Fibroblast of upper back skin (primary cell): ENCODE measurements at regions not wholly inside any gene's neighbourhood (a gene's known extent, or its start where the extent isn't known, plus 50 kb on each side); places are given as distances from the start of the nearest gene placed in this dataset.
"Not testable (repeated sequence)": the region's sequence is repeated elsewhere in the genome, so short reads cannot be mapped to it uniquely, and the experiment has no call there.

Source experiments
- DNase-seq: peaks from one replicate; pipeline ENCODE4 v3.0.0-alpha.2; 2013

GRCh38 chr6:158920311-158920905 is 79.6 kb downstream of the RSPH3 start:
- DNase-seq, result no peak

- DNase-seq, result no peak
Observed at GRCh38 chr6:158919865-158920264, 80.1 kb downstream of the RSPH3 start.

GRCh38 chr6:158916617-158917016 is 83.4 kb downstream of the RSPH3 start:
- no peak for DNase-seq

GRCh38 chr6:158914923-158915322 is 85.1 kb downstream of the RSPH3 start:
- DNase-seq, result no peak

GRCh38 chr6:158913580-158913979 is 86.4 kb downstream of the RSPH3 start:
- no peak for DNase-seq

- DNase-seq, result no peak
Observed at GRCh38 chr6:158912655-158913054, 87.3 kb downstream of the RSPH3 start.

GRCh38 chr6:158911746-158912480 is 88.1 kb downstream of the RSPH3 start:
- DNase-seq, result no peak

GRCh38 chr6:158910484-158911440 is 89.2 kb downstream of the RSPH3 start:
- no peak for DNase-seq

- no peak for DNase-seq
Observed at GRCh38 chr6:158909938-158910337, 90.1 kb downstream of the RSPH3 start.

GRCh38 chr6:158908606-158909005 is 89.4 kb upstream of the EZR start:
- no peak for DNase-seq

GRCh38 chr6:158907931-158908330 is 88.8 kb upstream of the EZR start:
- no peak for DNase-seq

GRCh38 chr6:158906926-158907325 is 87.8 kb upstream of the EZR start:
- no peak for DNase-seq

GRCh38 chr6:158905277-158905676 is 86.1 kb upstream of the EZR start:
- DNase-seq, result no peak

GRCh38 chr6:158903801-158904200 is 84.6 kb upstream of the EZR start:
- no peak for DNase-seq

- no peak for DNase-seq
Observed at GRCh38 chr6:158900663-158901312, 81.6 kb upstream of the EZR start.

- no peak for DNase-seq
Observed at GRCh38 chr6:158897236-158897635, 78.1 kb upstream of the EZR start.

- no peak for DNase-seq
Observed at GRCh38 chr6:158895661-158896060, 76.5 kb upstream of the EZR start.

GRCh38 chr6:158894193-158894592 is 75.0 kb upstream of the EZR start:
- DNase-seq, result peak; percentile 91

GRCh38 chr6:158892266-158892665 is 73.1 kb upstream of the EZR start:
- DNase-seq, result no peak

GRCh38 chr6:158891560-158891959 is 72.4 kb upstream of the EZR start:
- DNase-seq, result not testable (repeated sequence)

- DNase-seq, result not testable (repeated sequence)
Observed at GRCh38 chr6:158888171-158888570, 69.0 kb upstream of the EZR start.

GRCh38 chr6:158886346-158886977 is 67.3 kb upstream of the EZR start:
- DNase-seq, result not testable (repeated sequence)

- not testable (repeated sequence) for DNase-seq
Observed at GRCh38 chr6:158881884-158882283, 62.7 kb upstream of the EZR start.
